Fibroblast of villous mesenchyme (primary cell): ENCODE measurements at regions not wholly inside any gene's neighbourhood (a gene's known extent, or its start where the extent isn't known, plus 50 kb on each side); places are given as distances from the start of the nearest gene placed in this dataset.
"Not testable (repeated sequence)": the region's sequence is repeated elsewhere in the genome, so short reads cannot be mapped to it uniquely, and the experiment has no call there.

Experiments used
- DNase-seq: peaks from one replicate; pipeline ENCODE4 v3.0.0-alpha.2; 2010; ENCODE audit warnings: low read depth
- H3K4me3 ChIP-seq: 2 replicates; pipeline ENCODE4 v1.5.1; 2011; ENCODE audit warnings: low read depth, mild to moderate bottlenecking, low read length
- TF ChIP-seq, protein P1 (sequence below): IDR thresholded peaks from 2 replicates; pipeline ENCODE4 v1.5.1; 2012; ENCODE audit warnings: low read depth, mild to moderate bottlenecking, low read length; ENCODE audit not compliant: insufficient read depth

DNA sequence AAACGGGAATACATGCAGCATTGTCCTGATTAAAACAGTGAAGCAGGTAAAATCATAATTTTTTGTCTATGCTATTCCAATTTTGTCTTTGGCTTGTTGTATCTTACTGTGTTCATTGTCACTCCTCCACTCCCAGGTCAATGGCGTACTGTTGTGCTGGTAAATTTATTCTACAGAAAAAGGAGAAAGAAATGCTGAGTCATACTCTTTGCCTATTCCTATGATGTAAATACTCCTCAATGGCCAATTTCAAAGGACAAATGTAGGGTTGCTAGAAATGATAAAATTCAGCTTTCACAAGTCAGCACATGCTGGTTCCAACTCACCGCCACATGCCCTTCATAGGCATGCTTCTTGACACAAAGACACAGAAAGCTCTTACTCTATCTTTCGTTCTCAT lies 694.4 kb upstream of the PCDH20 start:
- no peak for DNase-seq
- TF ChIP-seq, protein P1, sequence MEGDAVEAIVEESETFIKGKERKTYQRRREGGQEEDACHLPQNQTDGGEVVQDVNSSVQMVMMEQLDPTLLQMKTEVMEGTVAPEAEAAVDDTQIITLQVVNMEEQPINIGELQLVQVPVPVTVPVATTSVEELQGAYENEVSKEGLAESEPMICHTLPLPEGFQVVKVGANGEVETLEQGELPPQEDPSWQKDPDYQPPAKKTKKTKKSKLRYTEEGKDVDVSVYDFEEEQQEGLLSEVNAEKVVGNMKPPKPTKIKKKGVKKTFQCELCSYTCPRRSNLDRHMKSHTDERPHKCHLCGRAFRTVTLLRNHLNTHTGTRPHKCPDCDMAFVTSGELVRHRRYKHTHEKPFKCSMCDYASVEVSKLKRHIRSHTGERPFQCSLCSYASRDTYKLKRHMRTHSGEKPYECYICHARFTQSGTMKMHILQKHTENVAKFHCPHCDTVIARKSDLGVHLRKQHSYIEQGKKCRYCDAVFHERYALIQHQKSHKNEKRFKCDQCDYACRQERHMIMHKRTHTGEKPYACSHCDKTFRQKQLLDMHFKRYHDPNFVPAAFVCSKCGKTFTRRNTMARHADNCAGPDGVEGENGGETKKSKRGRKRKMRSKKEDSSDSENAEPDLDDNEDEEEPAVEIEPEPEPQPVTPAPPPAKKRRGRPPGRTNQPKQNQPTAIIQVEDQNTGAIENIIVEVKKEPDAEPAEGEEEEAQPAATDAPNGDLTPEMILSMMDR: no peak
- no peak overlapping the region for H3K4me3 ChIP-seq

DNA sequence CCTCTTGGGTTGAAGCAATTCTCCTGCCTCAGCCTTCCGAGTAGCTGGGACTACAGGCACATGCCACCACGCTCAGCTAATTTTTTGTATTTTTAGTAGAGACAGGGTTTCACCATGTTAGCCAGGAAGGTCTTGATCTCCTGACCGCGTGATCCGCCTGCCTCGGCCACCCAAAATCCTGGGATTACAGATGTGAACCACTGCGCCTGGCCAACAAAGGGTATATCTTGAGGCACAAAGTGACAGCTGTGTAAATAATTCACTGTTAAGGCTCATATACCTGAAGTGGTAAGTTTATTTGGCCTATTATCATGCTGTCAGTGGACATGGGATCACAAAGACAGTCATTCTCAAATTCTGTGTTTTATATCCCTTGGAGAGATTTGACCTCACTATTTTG lies 688.5 kb upstream of the PCDH20 start:
- H3K4me3 ChIP-seq, DNase-seq: not testable (repeated sequence)

DNA sequence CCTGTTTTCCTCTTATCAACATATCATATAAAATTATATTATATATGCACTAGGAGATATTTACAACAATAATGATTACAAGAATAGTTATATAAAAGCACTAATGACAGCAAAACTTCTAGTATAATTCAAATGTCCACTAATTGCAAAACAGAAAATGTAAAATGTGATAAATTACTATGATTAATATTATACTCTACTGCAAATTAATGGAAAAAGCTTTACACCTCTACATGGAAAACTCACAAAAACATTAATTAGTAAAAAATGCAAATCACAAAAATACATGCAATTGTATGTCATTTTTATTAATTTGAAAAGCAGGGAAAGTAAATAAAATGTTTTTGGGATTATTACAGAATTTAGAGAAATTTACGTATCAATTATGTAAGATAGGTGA lies 681.0 kb upstream of the PCDH20 start:
- TF ChIP-seq, protein P1: no peak
- no peak for DNase-seq
- H3K4me3 ChIP-seq: no peak overlapping the region

DNA sequence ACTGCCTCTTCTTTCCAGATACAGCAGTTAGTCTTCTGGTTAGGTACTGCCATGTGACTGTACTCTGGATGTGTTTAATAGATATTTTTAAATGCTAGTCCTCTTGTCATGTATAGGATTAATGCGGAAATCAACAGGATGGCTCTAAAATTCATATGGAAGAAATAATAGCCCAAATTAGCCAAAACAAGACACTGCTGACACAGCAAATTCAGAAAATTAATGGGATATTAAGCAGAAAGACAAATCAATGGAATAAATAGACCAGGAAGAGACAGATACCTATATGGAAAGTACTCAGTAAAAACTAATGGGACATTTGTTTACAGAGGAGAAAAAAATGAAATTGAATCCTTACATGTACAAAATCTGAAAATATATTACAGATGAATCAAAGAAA lies 679.3 kb upstream of the PCDH20 start:
- TF ChIP-seq, protein P1: no peak
- no peak overlapping the region for H3K4me3 ChIP-seq

DNA sequence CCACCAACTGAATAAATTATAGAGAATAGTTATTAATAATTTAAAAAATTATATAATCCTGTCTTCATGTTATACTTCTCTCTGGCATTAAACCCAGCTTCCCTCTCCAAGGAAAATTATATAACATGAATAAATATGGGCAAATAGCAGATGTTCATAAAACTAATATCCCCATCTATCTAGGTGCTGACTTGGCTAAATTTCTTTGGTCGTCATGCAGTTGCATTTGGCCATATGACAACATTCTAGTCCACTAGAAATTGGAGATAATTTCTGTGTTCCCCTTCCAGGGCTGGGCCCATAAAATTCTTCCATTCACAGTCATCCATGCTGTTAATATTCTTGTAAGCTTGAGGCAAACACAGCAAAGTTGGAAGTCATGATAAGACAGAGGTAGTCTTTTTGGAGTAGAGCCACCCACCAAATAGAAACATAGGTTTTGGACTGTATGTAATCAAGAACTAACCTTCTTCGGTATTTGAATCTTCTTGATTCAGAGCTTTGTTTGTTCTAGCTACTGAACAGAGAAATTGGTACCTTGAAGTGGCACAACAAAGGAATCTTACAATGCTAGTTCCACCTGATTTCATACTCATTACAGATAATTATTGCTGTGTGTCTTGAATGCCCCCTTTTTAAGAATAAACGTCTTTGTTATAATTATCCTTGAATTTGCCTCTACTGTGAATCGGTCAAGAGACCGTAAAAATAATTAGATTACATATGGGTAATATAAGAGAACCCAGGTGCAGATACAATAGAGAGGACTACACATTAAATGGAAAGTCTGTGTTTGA lies 678.5 kb upstream of the PCDH20 start:
- no peak overlapping the region for H3K4me3 ChIP-seq
- DNase-seq: no peak
- TF ChIP-seq, protein P1: no peak

More for the DNA sequence above, 679.3 kb upstream of the PCDH20 start:
- no peak for DNase-seq

DNA sequence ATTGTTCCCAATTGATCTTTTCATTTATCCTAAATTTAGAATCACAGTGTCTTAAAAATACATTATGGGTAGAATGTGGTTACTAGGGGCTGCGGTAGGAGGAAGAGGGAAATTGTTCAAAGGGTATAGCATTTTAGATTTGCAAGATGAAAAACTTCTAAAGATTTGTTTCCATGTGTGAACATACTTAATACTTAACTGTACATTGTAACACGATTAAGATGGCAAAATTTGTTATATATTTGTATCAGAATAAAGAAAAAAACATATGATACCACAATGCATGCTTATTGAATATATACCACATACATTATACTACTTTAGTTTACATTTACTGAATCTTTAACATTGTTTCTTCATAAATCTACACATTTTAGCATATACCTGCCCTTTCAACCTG lies 677.3 kb upstream of the PCDH20 start:
- TF ChIP-seq, protein P1: no peak
- H3K4me3 ChIP-seq: no peak overlapping the region
- no peak for DNase-seq

DNA sequence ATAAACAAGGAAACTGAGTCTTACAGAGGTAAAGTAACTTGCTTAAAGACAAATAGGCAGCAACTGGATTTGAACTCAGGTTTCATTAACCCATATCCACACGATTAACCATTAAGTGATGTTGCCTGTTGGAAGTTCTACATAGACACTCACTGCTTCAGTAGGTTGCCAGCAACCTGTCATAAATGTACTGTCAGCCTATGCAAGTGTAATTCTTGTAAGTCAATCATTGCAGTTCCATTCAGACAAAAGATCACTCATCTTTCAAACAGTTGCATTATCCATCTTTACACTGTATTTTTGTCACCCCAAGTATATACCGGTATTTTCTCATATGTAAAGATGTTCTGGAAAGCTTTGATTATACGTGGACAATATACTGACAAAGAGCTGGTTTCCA lies 676.9 kb upstream of the PCDH20 start:
- TF ChIP-seq, protein P1: no peak
- no peak overlapping the region for H3K4me3 ChIP-seq

More for the DNA sequence above, 676.9 kb upstream of the PCDH20 start:
- DNase-seq: no peak
